H1 (cell line): ENCODE measurements at regions not wholly inside any gene's neighbourhood (a gene's known extent, or its start where the extent isn't known, plus 50 kb on each side); places are given as distances from the start of the nearest gene placed in this dataset.

Source experiments
- CBX8 ChIP-seq: fragments of 300-800, 300-1000 bp; sonication (generic); IDR thresholded peaks from 2 replicates; pipeline ENCODE4 v1.7.1; 2016; ENCODE audit warnings: low read depth, low read length, borderline replicate concordance
- CHD7 ChIP-seq: fragments of 300-600 bp; sonication (generic); IDR thresholded peaks from 2 replicates; pipeline ENCODE4 v1.7.1; 2012; ENCODE audit warnings: low read length, moderate library complexity, mild to moderate bottlenecking, inconsistent platforms; ENCODE audit not compliant: insufficient replicate concordance
- FOSL1 ChIP-seq: IDR thresholded peaks from 2 replicates; pipeline ENCODE4 v1.6.1; 2011; ENCODE audit warnings: mild to moderate bottlenecking, low read depth, low read length, moderate library complexity; ENCODE audit not compliant: insufficient read depth
- TBP ChIP-seq: IDR thresholded peaks from 2 replicates; pipeline ENCODE4 v1.6.1; 2011; ENCODE audit warnings: low read depth, low read length, improper control_type of control experiment

- TF ChIP-seq CHD7 (no peak), CBX8 (no peak), FOSL1 (no peak), TBP (no peak)
Measured at GRCh38 chr5:147073098-147073497, 161.7 kb upstream of the STK32A start (continued).
